ENCODE measurements at regions not wholly inside any gene's neighbourhood (a gene's known extent, or its start where the extent isn't known, plus 50 kb on each side); places are given as distances from the start of the nearest gene placed in this dataset.

DNA sequence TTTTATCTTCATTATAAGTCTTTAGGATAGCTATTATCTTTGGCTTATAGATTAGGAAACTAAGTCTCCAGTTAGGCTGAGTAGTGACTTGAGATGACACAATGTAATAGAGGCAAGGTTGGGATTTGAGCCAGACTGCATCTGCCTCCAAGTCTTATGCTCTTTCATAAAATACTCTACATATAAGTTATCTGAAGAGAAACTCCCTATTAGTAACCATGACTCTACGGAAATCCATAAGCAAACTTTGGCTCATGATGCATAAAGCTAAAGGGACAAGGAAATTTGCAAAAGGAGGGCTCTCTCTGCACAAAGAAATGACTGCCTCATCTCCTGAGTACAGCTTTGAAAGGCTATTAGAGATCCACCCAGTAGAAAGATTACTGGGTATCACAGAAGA lies 77.6 kb upstream of the FRMD4B start:
- Histone ChIP-seq H3K9ac (ENCODE audit: low read length) (no peak overlapping the region), H3K4me2 (ENCODE audit: low read length) (no peak overlapping the region), H3K9me2 (ENCODE audit: insufficient read depth, low read length) (no peaks in the 10 kb centered on the region), H3K79me2 (replicated peaks; ENCODE audit: insufficient read depth, low read length) (no peaks in the 10 kb centered on the region), H3K9me3 (ENCODE audit: low read length) (no peaks in the 10 kb centered on the region), H3F3A (ENCODE audit: insufficient read depth, low read length, poor library complexity, severe bottlenecking) (no peaks in the 10 kb centered on the region), H3K36me3 (ENCODE audit: insufficient read depth, low read length) (no peaks in the 10 kb centered on the region), H3K4me3 (ENCODE audit: low read length) (no peak overlapping the region), H3K27me3 (ENCODE audit: insufficient read depth, low read depth, low read length) (no peaks in the 10 kb centered on the region), H2AFZ (ENCODE audit: low read depth, low read length) (no peak overlapping the region), H3K27ac (ENCODE audit: low read length) (no peak overlapping the region), H4K20me1 (ENCODE audit: insufficient read depth) (no peaks in the 10 kb centered on the region)
- TF ChIP-seq TAF1 (IDR thresholded peaks at IDR 0.05; ENCODE audit: low read depth) = no peak

DNA sequence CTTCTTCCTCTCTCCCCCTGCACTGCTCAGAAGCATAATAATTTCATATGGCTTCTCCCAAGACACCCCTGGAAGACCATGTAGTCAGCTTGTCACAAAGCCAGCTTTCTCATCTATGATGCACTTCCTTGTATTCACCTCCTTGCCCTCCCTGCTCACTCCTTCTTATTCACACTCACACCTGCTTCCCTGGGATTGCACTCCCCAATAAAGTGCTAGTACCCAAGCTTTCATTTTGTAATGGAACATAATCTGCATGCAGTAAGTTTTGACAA lies 76.9 kb upstream of the FRMD4B start:
- Histone ChIP-seq H3F3A (ENCODE audit: insufficient read depth, low read length, poor library complexity, severe bottlenecking) (no peaks in the 10 kb centered on the region), H3K27ac (ENCODE audit: low read length) (no peak overlapping the region), H3K9me3 (ENCODE audit: low read length) (no peaks in the 10 kb centered on the region), H3K27me3 (ENCODE audit: insufficient read depth, low read depth, low read length) (no peaks in the 10 kb centered on the region), H3K4me2 (ENCODE audit: low read length) (no peak overlapping the region), H2AFZ (ENCODE audit: low read depth, low read length) (no peak overlapping the region), H3K4me3 (ENCODE audit: low read length) (no peak overlapping the region), H3K9ac (ENCODE audit: low read length) (no peak overlapping the region), H3K36me3 (ENCODE audit: insufficient read depth, low read length) (no peaks in the 10 kb centered on the region), H3K79me2 (replicated peaks; ENCODE audit: insufficient read depth, low read length) (no peaks in the 10 kb centered on the region), H3K9me2 (ENCODE audit: insufficient read depth, low read length) (no peaks in the 10 kb centered on the region), H4K20me1 (ENCODE audit: insufficient read depth) (no peaks in the 10 kb centered on the region)
- TF ChIP-seq SMC3 (conservative IDR thresholded peaks at IDR 0.05; ENCODE audit: poor library complexity) = no peak
- TF ChIP-seq, protein P1, sequence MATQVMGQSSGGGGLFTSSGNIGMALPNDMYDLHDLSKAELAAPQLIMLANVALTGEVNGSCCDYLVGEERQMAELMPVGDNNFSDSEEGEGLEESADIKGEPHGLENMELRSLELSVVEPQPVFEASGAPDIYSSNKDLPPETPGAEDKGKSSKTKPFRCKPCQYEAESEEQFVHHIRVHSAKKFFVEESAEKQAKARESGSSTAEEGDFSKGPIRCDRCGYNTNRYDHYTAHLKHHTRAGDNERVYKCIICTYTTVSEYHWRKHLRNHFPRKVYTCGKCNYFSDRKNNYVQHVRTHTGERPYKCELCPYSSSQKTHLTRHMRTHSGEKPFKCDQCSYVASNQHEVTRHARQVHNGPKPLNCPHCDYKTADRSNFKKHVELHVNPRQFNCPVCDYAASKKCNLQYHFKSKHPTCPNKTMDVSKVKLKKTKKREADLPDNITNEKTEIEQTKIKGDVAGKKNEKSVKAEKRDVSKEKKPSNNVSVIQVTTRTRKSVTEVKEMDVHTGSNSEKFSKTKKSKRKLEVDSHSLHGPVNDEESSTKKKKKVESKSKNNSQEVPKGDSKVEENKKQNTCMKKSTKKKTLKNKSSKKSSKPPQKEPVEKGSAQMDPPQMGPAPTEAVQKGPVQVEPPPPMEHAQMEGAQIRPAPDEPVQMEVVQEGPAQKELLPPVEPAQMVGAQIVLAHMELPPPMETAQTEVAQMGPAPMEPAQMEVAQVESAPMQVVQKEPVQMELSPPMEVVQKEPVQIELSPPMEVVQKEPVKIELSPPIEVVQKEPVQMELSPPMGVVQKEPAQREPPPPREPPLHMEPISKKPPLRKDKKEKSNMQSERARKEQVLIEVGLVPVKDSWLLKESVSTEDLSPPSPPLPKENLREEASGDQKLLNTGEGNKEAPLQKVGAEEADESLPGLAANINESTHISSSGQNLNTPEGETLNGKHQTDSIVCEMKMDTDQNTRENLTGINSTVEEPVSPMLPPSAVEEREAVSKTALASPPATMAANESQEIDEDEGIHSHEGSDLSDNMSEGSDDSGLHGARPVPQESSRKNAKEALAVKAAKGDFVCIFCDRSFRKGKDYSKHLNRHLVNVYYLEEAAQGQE (IDR thresholded peaks at IDR 0.05; ENCODE audit: borderline replicate concordance) = no peak
- no peak for TF ChIP-seq MXI1 (conservative IDR thresholded peaks at IDR 0.05; ENCODE audit: poor library complexity, severe bottlenecking)
- TF ChIP-seq, protein P2, sequence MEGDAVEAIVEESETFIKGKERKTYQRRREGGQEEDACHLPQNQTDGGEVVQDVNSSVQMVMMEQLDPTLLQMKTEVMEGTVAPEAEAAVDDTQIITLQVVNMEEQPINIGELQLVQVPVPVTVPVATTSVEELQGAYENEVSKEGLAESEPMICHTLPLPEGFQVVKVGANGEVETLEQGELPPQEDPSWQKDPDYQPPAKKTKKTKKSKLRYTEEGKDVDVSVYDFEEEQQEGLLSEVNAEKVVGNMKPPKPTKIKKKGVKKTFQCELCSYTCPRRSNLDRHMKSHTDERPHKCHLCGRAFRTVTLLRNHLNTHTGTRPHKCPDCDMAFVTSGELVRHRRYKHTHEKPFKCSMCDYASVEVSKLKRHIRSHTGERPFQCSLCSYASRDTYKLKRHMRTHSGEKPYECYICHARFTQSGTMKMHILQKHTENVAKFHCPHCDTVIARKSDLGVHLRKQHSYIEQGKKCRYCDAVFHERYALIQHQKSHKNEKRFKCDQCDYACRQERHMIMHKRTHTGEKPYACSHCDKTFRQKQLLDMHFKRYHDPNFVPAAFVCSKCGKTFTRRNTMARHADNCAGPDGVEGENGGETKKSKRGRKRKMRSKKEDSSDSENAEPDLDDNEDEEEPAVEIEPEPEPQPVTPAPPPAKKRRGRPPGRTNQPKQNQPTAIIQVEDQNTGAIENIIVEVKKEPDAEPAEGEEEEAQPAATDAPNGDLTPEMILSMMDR (IDR thresholded peaks at IDR 0.05; ENCODE audit: poor library complexity, severe bottlenecking) = no peak
- no peak for TF ChIP-seq EP300 (conservative IDR thresholded peaks at IDR 0.05; ENCODE audit: poor library complexity, severe bottlenecking)
- no peak for TF ChIP-seq EZH2 (IDR thresholded peaks at IDR 0.05; ENCODE audit: borderline replicate concordance, insufficient read depth, low read length, poor library complexity, severe bottlenecking)
- no peak for TF ChIP-seq POLR2AphosphoS5 (IDR thresholded peaks at IDR 0.05)
- no peak for TF ChIP-seq RAD21 (conservative IDR thresholded peaks at IDR 0.05)

Measured in neural cell (in vitro differentiated cells).